ENCODE measurements at regions not wholly inside any gene's neighbourhood (a gene's known extent, or its start where the extent isn't known, plus 50 kb on each side); places are given as distances from the start of the nearest gene placed in this dataset.

- TF ChIP-seq CTCF (IDR thresholded peaks at IDR 0.05; ENCODE audit: insufficient read depth, low read depth, low read length) = no peak
- TF ChIP-seq EZH2 (IDR thresholded peaks at IDR 0.05; ENCODE audit: insufficient read depth, low read length) = no peak
These were observed 176.7 kb downstream of the SOX11 start for GRCh38 chr2:5868931-5869330.
